Fibroblast of pulmonary artery (primary cell): ENCODE measurements at regions not wholly inside any gene's neighbourhood (a gene's known extent, or its start where the extent isn't known, plus 50 kb on each side); places are given as distances from the start of the nearest gene placed in this dataset.

Experiments
- DNase-seq: peaks from one replicate; pipeline ENCODE4 v3.0.0-alpha.2; 2010; ENCODE audit warnings: low read depth
- H3K4me3 ChIP-seq: replicated peaks from 2 replicates; pipeline ENCODE4 v1.5.1; 2011; ENCODE audit warnings: low read depth, mild to moderate bottlenecking, control low read depth, low read length, moderate library complexity
- TF ChIP-seq, protein P1 (sequence below): IDR thresholded peaks from 2 replicates; pipeline ENCODE4 v1.5.1; 2011; ENCODE audit warnings: mild to moderate bottlenecking, control low read depth, low read length, inconsistent platforms; ENCODE audit errors: missing control alignments

GRCh38 chr4:15297344-15297743 is 130.5 kb upstream of the C1QTNF7 start:
- no peak overlapping the region for H3K4me3 ChIP-seq
- DNase-seq = no peak
- TF ChIP-seq, protein P1, sequence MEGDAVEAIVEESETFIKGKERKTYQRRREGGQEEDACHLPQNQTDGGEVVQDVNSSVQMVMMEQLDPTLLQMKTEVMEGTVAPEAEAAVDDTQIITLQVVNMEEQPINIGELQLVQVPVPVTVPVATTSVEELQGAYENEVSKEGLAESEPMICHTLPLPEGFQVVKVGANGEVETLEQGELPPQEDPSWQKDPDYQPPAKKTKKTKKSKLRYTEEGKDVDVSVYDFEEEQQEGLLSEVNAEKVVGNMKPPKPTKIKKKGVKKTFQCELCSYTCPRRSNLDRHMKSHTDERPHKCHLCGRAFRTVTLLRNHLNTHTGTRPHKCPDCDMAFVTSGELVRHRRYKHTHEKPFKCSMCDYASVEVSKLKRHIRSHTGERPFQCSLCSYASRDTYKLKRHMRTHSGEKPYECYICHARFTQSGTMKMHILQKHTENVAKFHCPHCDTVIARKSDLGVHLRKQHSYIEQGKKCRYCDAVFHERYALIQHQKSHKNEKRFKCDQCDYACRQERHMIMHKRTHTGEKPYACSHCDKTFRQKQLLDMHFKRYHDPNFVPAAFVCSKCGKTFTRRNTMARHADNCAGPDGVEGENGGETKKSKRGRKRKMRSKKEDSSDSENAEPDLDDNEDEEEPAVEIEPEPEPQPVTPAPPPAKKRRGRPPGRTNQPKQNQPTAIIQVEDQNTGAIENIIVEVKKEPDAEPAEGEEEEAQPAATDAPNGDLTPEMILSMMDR = no peak

DNA sequence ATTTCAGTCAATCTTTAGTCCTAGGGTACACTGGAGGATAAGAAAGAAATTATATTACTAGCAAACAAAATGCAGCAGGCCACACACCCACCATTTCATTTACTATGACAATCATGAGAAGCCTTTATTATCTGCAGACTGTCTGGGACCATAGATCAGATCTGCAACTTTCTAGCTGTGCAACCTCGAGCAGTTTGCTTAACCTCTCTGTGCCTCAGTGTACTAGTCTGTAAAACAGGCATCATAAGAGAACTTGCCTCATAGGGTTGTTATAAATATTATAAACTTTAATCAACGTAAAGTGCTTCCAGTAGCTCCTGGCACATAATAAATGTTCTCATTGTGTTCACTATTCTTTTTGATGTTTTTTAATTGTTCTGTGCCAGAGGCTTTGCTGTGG is 128.2 kb upstream of the C1QTNF7 start:
- no peak for DNase-seq
- TF ChIP-seq, protein P1 = no peak
- H3K4me3 ChIP-seq = no peak overlapping the region

DNA sequence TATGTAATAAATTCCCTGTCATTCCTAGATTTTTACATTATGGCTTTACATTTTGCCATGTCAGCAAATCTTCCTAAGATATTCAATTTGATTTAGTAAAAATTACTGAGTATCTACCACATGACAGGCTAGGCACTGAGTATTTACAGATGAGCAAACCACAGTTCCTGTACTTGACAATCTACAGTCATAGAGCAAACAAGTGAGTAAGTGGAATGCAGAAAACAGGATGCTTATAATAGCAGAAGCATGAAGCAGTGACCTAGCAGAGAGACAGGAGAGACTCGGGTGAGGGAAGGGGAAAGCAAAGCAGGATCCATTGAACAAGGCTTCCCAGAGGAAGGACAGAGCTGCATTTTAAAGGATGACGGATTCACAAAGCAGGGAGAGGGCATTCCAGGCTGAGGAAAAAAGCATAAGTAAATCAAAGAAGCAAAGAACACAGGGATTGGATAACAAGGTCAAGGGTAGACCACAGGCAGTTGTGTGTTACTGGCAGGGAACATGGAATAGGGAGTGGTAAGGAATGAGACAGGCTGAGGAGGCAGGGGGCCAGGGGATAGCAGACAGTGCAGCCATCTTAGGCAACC is 124.7 kb upstream of the C1QTNF7 start:
- H3K4me3 ChIP-seq = no peak overlapping the region

GRCh38 chr4:15314974-15315373 is 112.9 kb upstream of the C1QTNF7 start:
- TF ChIP-seq, protein P1 = no peak
- H3K4me3 ChIP-seq = no peak overlapping the region
- DNase-seq = no peak

More for the DNA sequence above, 124.7 kb upstream of the C1QTNF7 start:
- TF ChIP-seq, protein P1 = no peak
- peak; percentile 14 for DNase-seq

- TF ChIP-seq, protein P1 = no peak
- no peak for DNase-seq
- no peak overlapping the region for H3K4me3 ChIP-seq
Observed at GRCh38 chr4:15317246-15317645, 110.6 kb upstream of the C1QTNF7 start.

GRCh38 chr4:15318621-15319348 is 109.0 kb upstream of the C1QTNF7 start:
- H3K4me3 ChIP-seq = no peak overlapping the region
- DNase-seq = no peak
- TF ChIP-seq, protein P1 = no peak
